ENCODE measurements at regions not wholly inside any gene's neighbourhood (a gene's known extent, or its start where the extent isn't known, plus 50 kb on each side); places are given as distances from the start of the nearest gene placed in this dataset.

DNA sequence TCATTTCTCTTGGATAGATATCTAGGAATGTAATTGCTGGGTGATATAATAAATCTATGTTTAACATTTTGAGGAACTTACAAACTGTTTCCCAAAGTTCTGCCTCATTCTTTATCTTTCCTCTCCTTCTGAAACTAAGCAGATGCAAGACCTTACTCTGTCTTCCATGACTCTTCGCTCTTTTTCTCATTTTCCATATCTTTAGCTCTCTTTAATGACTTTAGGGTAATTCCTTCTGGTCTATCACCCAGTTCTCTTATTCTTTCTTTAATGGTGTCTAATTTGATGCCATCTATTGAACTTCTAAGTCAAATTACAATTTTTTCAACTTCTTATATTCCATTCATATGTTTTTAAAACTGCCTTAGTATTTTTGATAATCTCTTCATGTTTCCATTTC lies 316.6 kb downstream of the POU4F1 start:
- POLR2A ChIA-PET, result no interaction called here
- Mint-ChIP-seq H3K36me3 (ENCODE audit: low read depth) (no peaks in the 10 kb centered on the region), H3K4me1 (no peaks in the 10 kb centered on the region), H3K27ac (no peak overlapping the region), H3K9me3 (peaks cover 15% of the 10 kb centered on the region), H3K27me3 (no peaks in the 10 kb centered on the region), H3K4me3 (no peak overlapping the region)
- no peak for DNase-seq
- TF ChIP-seq, protein P1, sequence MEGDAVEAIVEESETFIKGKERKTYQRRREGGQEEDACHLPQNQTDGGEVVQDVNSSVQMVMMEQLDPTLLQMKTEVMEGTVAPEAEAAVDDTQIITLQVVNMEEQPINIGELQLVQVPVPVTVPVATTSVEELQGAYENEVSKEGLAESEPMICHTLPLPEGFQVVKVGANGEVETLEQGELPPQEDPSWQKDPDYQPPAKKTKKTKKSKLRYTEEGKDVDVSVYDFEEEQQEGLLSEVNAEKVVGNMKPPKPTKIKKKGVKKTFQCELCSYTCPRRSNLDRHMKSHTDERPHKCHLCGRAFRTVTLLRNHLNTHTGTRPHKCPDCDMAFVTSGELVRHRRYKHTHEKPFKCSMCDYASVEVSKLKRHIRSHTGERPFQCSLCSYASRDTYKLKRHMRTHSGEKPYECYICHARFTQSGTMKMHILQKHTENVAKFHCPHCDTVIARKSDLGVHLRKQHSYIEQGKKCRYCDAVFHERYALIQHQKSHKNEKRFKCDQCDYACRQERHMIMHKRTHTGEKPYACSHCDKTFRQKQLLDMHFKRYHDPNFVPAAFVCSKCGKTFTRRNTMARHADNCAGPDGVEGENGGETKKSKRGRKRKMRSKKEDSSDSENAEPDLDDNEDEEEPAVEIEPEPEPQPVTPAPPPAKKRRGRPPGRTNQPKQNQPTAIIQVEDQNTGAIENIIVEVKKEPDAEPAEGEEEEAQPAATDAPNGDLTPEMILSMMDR (IDR thresholded peaks at IDR 0.05), result no peak
- ATAC-seq (ENCODE audit: low read depth), result no peak
- intact Hi-C loops (cut with micrococcal nuclease), result no loop called here
- CTCF ChIA-PET, result no interaction called here

DNA sequence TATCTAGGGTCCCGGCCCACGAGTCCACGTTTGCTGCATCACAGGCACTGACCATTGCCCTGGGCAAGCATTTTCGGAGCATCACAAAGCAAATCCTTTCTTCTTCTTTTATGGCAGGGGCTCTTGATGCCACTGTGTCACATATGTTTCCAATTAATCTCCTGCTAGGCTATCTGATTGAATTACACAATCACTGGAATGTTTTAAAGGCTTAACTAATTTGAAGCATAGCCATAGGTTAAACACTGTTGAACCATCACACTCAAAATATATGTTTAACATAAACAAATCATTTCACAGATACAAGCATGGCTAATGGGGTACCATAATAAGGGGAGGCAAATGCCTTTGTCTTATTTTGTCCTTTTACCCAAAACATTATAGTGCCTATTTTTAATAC lies 338.3 kb downstream of the POU4F1 start:
- Mint-ChIP-seq H3K36me3 (ENCODE audit: low read depth) (no peaks in the 10 kb centered on the region), H3K4me1 (no peaks in the 10 kb centered on the region), H3K9me3 (peaks cover 6% of the 10 kb centered on the region), H3K27ac (no peak overlapping the region), H3K4me3 (no peak overlapping the region), H3K27me3 (no peaks in the 10 kb centered on the region)
- DNase-seq (no peak), ATAC-seq (ENCODE audit: low read depth) (no peak)
- ChIA-PET POLR2A (no interaction called here), CTCF (no interaction called here)
- TF ChIP-seq, protein P1 (IDR thresholded peaks at IDR 0.05), result no peak
- intact Hi-C loops (cut with micrococcal nuclease), result no loop called here

DNA sequence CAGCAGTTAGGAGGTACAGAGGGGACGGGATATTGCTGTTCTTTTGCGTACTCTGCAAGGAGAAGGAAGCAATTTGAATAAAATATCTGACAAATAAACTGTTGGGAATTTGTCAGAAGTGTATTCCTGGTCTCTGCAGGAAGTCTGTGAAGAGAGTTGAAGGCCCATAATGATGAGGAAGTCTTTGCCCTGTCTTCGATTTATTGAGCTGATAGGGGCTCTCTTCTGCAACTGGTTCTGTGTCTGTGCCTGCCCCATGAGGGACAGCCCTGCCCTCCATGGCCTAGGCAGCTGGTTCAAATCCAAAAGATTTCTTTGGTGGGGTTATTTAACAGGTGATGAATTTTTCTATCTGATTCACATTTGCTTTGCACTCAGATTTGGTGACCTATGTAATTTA lies 339.7 kb upstream of the EDNRB start:
- Mint-ChIP-seq H3K9me3 (peaks cover 6% of the 10 kb centered on the region), H3K4me3 (no peak overlapping the region), H3K27ac (no peak overlapping the region), H3K27me3 (no peaks in the 10 kb centered on the region), H3K36me3 (ENCODE audit: low read depth) (no peaks in the 10 kb centered on the region), H3K4me1 (no peaks in the 10 kb centered on the region)
- ATAC-seq (ENCODE audit: low read depth) (no peak), DNase-seq (no peak)
- POLR2A ChIA-PET, result no interaction called here
- intact Hi-C loops (cut with micrococcal nuclease), result no loop called here
- TF ChIP-seq, protein P1 (IDR thresholded peaks at IDR 0.05), result no peak
- CTCF ChIA-PET, result no interaction called here

DNA sequence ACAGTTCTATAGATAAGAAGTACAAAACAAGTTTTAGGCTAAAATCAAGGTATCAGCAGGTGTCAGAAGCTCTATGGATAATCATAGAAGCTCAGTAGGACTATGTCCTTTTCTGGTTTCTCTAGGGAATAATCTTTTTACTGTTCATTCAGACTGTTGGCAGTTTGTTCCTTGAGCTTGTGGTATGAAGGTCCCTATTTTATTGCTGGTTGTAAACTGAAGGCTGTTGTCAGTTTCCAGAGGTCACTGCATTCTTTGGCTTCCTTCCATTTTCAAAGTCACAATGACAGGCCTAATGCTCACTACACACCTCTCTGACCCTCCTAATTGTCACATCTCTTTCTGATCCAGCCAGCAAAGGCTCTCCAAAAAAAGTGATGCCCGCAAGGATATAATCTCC lies 337.9 kb upstream of the EDNRB start:
- POLR2A ChIA-PET, result no interaction called here
- no peak for DNase-seq
- Mint-ChIP-seq H3K4me1 (no peaks in the 10 kb centered on the region), H3K27ac (no peak overlapping the region), H3K27me3 (no peaks in the 10 kb centered on the region), H3K9me3 (peaks cover 6% of the 10 kb centered on the region), H3K4me3 (no peak overlapping the region), H3K36me3 (ENCODE audit: low read depth) (no peaks in the 10 kb centered on the region)
- CTCF ChIA-PET, result no interaction called here
- TF ChIP-seq, protein P1 (IDR thresholded peaks at IDR 0.05), result no peak
- no peak for ATAC-seq (ENCODE audit: low read depth)
- intact Hi-C loops (cut with micrococcal nuclease), result no loop called here

DNA sequence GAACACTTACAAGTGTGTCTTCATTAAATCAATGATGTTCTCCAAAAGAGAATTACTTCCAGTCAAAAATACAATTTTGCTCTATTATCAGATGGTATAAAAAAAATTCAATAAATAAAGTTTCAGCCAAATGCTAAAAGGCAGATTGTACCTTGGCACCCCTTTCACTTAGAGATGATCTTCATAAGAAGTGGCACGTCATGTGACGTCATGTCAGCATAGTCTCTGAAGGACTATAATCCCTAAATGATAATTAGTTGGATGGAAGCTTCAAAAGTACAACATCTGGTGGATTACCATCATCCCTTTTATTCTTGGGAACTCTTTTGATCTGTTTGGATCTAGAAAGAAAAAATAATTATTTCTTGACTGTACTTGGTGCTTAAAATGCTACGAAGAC lies 335.5 kb upstream of the EDNRB start:
- Mint-ChIP-seq H3K4me3 (no peak overlapping the region), H3K36me3 (ENCODE audit: low read depth) (no peaks in the 10 kb centered on the region), H3K9me3 (no peaks in the 10 kb centered on the region), H3K4me1 (no peaks in the 10 kb centered on the region), H3K27ac (no peak overlapping the region), H3K27me3 (no peaks in the 10 kb centered on the region)
- TF ChIP-seq, protein P1 (IDR thresholded peaks at IDR 0.05), result no peak
- ATAC-seq (ENCODE audit: low read depth), result no peak
- intact Hi-C loops (cut with micrococcal nuclease), result no loop called here
- POLR2A ChIA-PET, result no interaction called here
- DNase-seq, result no peak
- CTCF ChIA-PET, result no interaction called here
